ENCODE measurements at regions not wholly inside any gene's neighbourhood (a gene's known extent, or its start where the extent isn't known, plus 50 kb on each side); places are given as distances from the start of the nearest gene placed in this dataset.

- TF ChIP-seq, protein P1, sequence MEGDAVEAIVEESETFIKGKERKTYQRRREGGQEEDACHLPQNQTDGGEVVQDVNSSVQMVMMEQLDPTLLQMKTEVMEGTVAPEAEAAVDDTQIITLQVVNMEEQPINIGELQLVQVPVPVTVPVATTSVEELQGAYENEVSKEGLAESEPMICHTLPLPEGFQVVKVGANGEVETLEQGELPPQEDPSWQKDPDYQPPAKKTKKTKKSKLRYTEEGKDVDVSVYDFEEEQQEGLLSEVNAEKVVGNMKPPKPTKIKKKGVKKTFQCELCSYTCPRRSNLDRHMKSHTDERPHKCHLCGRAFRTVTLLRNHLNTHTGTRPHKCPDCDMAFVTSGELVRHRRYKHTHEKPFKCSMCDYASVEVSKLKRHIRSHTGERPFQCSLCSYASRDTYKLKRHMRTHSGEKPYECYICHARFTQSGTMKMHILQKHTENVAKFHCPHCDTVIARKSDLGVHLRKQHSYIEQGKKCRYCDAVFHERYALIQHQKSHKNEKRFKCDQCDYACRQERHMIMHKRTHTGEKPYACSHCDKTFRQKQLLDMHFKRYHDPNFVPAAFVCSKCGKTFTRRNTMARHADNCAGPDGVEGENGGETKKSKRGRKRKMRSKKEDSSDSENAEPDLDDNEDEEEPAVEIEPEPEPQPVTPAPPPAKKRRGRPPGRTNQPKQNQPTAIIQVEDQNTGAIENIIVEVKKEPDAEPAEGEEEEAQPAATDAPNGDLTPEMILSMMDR (conservative IDR thresholded peaks at IDR 0.05; ENCODE audit: low read depth, low read length) = no peak
- H3K4me3 ChIP-seq (ENCODE audit: low read depth, low read length) = no peak overlapping the region
- DNase-seq (ENCODE audit: low read depth) = no peak
These were observed 204.3 kb upstream of the SNX7 start for GRCh38 chr1:98457248-98457647.

- no peak overlapping the region for H3K4me3 ChIP-seq (ENCODE audit: low read depth, low read length)
- no peak for DNase-seq (ENCODE audit: low read depth)
- TF ChIP-seq, protein P1 (conservative IDR thresholded peaks at IDR 0.05; ENCODE audit: low read depth, low read length) = no peak
These were observed 206.9 kb upstream of the SNX7 start for GRCh38 chr1:98454666-98455065.

GRCh38 chr1:98453066-98453465, 208.5 kb upstream of the SNX7 start:
- no peak for DNase-seq (ENCODE audit: low read depth)
- no peak overlapping the region for H3K4me3 ChIP-seq (ENCODE audit: low read depth, low read length)
- TF ChIP-seq, protein P1 (conservative IDR thresholded peaks at IDR 0.05; ENCODE audit: low read depth, low read length) = no peak

DNA sequence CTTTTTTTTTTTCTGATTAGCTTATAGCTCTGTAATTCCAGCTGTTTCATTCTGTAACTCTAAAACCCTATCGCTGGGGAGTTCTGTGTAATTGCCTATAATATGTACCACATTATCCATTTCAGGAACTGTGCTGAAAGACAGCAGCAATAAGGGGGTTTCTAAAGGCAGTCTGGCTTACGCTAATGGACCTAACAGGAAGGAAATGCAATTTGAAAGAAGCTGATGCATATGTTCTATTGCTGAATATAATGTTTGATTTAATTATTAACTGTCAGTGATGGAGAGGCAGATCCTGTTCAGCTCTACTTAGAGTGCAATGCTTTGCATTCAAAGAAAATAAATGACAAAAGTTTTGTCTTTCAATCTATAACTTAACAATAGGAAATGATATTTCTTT, 209.4 kb upstream of the SNX7 start:
- TF ChIP-seq, protein P1 (conservative IDR thresholded peaks at IDR 0.05; ENCODE audit: low read depth, low read length) = no peak
- no peak overlapping the region for H3K4me3 ChIP-seq (ENCODE audit: low read depth, low read length)
- DNase-seq (ENCODE audit: low read depth) = no peak

DNA sequence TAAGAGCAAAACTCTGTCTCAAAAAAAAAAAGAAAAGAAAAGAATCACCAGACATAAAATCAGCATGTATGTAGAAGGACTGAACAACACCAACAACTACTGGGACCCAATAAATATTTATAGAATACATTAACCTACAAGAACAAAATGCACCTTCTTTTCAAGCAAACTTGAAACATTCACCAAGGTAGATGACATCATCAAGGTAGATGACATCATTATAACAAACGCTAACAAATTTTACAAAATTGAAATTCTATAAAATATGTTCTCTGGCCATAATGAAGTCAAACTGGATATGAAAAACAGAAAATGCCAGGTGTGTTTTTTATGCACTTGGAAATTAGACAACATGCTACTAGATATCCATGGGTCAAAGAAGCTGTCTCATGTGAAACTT, 220.2 kb upstream of the SNX7 start:
- TF ChIP-seq, protein P1 (conservative IDR thresholded peaks at IDR 0.05; ENCODE audit: low read depth, low read length) = no peak
- H3K4me3 ChIP-seq (ENCODE audit: low read depth, low read length) = no peak overlapping the region
- no peak for DNase-seq (ENCODE audit: low read depth)

GRCh38 chr1:98439471-98439870, 222.1 kb upstream of the SNX7 start:
- H3K4me3 ChIP-seq (ENCODE audit: low read depth, low read length) = no peak overlapping the region
- TF ChIP-seq, protein P1 (conservative IDR thresholded peaks at IDR 0.05; ENCODE audit: low read depth, low read length) = no peak
- no peak for DNase-seq (ENCODE audit: low read depth)

DNA sequence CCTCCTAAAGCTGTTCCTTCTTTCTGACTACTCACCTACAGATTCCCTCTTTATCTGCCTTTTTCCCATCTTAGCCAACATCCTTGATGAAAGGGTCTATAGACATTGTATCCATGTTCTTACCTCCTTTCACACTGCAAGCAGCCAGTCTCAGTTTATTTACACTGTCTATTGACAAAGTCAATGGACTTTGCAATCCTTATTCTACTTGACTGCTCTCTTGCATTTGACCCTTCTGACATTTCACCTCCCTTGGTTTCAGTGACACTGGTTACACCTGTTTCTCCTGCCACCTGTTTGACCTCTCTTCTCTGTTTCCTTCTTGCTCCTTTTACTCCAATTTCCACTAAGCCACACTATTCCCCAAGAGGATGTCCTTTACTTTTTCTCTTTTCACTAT, 224.0 kb upstream of the SNX7 start:
- DNase-seq (ENCODE audit: low read depth) = no peak
- TF ChIP-seq, protein P1 (conservative IDR thresholded peaks at IDR 0.05; ENCODE audit: low read depth, low read length) = no peak
- H3K4me3 ChIP-seq (ENCODE audit: low read depth, low read length) = no peak overlapping the region

All from epithelial cell of proximal tubule (primary cell).